ENCODE measurements at regions not wholly inside any gene's neighbourhood (a gene's known extent, or its start where the extent isn't known, plus 50 kb on each side); places are given as distances from the start of the nearest gene placed in this dataset.

DNA sequence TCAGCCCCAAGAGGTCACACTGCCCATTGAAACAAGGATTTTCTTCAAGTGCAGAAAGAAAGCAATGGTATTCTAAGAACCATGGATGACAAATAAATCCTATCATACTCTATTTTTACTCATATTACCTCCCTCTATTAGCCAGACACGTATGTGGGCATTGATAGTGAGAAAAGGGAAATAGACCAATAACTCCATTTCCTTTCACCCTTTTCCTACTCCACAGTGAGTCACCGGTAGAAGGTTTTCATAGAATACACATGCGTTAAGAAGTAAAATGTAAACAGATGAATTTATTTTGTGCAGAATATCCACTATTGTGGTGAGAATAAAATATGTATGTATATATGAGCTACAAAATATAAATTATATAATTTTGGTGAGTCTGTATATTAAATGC lies 568.9 kb upstream of the ADGRL4 start:
- H3K4me1 ChIP-seq (ENCODE audit: insufficient read depth, low read length) = no peaks in the 10 kb centered on the region
- no peaks in the 10 kb centered on the region for H3K9me3 ChIP-seq (ENCODE audit: low read length)
- H3K36me3 ChIP-seq (ENCODE audit: insufficient read depth, low read length) = no peaks in the 10 kb centered on the region
- no peak overlapping the region for H3K4me3 ChIP-seq (ENCODE audit: low read depth in 1 of 2, low read length in 2 of 2)
- no peak overlapping the region for H3K27ac ChIP-seq (ENCODE audit: low read depth, low read length)
- no peak overlapping the region for H3K9ac ChIP-seq (ENCODE audit: low read length)
- no peaks in the 10 kb centered on the region for H3K27me3 ChIP-seq (ENCODE audit: control insufficient read depth in 1 of 2, insufficient read depth in 2 of 2, low read length in 2 of 2)

DNA sequence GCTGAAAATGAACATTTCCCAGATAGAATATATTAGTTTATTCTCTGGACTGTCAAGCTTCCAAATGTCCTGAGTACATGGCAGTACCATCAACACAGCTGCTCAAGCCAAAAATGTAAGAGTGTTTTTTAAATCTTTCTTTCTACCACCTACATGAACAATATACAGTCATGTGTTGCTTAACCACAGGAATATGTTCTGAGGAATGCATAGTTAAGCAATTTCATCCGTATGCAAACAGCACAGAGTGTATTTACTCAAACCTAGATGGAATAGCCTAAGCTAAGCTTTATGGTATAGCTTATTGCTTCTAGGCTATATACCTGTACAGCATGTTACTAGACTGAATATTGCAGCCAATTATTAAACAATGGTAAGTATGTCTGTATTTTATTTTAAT lies 561.9 kb upstream of the ADGRL4 start:
- H3K36me3 ChIP-seq (ENCODE audit: insufficient read depth, low read length) = no peaks in the 10 kb centered on the region
- no peak overlapping the region for H3K9ac ChIP-seq (ENCODE audit: low read length)
- no peak overlapping the region for H3K4me3 ChIP-seq (ENCODE audit: low read depth in 1 of 2, low read length in 2 of 2)
- no peaks in the 10 kb centered on the region for H3K4me1 ChIP-seq (ENCODE audit: insufficient read depth, low read length)
- H3K27me3 ChIP-seq (ENCODE audit: control insufficient read depth in 1 of 2, insufficient read depth in 2 of 2, low read length in 2 of 2) = no peaks in the 10 kb centered on the region
- H3K27ac ChIP-seq (ENCODE audit: low read depth, low read length) = no peak overlapping the region
- H3K9me3 ChIP-seq (ENCODE audit: low read length) = no peaks in the 10 kb centered on the region

DNA sequence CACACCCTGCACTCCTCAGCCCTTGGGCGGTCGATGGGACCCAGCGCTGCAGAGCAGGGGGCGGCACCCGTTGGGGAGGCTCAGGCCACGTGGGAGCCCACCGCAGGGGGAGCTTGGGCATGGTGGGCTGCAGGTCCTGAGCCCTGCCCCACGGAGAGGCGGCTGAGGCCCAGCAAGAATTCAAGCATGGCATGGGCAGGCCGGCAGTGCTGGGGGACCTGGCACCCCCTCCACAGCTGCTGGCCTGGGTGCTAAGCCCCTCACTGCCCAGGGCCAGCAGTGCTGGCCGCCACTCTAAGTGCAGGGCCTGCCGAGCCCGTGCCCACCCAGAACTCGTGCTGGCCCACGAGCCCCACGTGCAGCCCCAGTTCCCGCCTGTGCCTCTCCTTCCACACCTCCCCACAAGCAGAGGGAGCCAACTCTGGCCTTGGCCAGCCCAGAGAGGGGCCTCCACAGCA lies 555.0 kb upstream of the ADGRL4 start:
- H3K27ac ChIP-seq (ENCODE audit: low read depth, low read length) = no peak overlapping the region
- no peak overlapping the region for H3K4me3 ChIP-seq (ENCODE audit: low read depth in 1 of 2, low read length in 2 of 2)
- H3K27me3 ChIP-seq (ENCODE audit: control insufficient read depth in 1 of 2, insufficient read depth in 2 of 2, low read length in 2 of 2) = no peaks in the 10 kb centered on the region
- H3K9me3 ChIP-seq (ENCODE audit: low read length) = no peaks in the 10 kb centered on the region
- no peaks in the 10 kb centered on the region for H3K36me3 ChIP-seq (ENCODE audit: insufficient read depth, low read length)
- H3K4me1 ChIP-seq (ENCODE audit: insufficient read depth, low read length) = no peaks in the 10 kb centered on the region
- no peak overlapping the region for H3K9ac ChIP-seq (ENCODE audit: low read length)

DNA sequence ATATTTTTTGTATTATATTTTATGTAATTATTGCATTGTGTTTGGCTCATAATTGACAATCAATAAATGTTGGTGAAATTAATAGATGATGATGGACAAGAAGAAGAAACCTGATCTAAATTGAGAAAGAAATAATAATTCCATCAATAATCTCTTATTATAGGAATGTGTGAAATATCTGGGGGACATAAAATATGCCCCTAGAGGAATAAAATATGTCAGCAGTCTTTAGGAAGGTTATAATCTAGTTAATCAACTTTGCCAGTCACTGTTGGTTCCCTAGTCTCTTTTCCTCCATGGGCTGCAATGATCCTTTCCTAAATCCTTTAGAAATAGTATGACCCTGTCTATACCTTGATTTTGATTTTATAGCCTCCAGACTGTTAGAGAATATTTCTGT lies 549.7 kb upstream of the ADGRL4 start:
- Histone ChIP-seq H3K27ac (ENCODE audit: low read depth, low read length) (no peak overlapping the region), H3K4me3 (ENCODE audit: low read depth in 1 of 2, low read length in 2 of 2) (no peak overlapping the region), H3K9me3 (ENCODE audit: low read length) (no peaks in the 10 kb centered on the region), H3K4me1 (ENCODE audit: insufficient read depth, low read length) (no peaks in the 10 kb centered on the region), H3K9ac (ENCODE audit: low read length) (no peak overlapping the region), H3K36me3 (ENCODE audit: insufficient read depth, low read length) (no peaks in the 10 kb centered on the region), H3K27me3 (ENCODE audit: control insufficient read depth in 1 of 2, insufficient read depth in 2 of 2, low read length in 2 of 2) (no peaks in the 10 kb centered on the region)

DNA sequence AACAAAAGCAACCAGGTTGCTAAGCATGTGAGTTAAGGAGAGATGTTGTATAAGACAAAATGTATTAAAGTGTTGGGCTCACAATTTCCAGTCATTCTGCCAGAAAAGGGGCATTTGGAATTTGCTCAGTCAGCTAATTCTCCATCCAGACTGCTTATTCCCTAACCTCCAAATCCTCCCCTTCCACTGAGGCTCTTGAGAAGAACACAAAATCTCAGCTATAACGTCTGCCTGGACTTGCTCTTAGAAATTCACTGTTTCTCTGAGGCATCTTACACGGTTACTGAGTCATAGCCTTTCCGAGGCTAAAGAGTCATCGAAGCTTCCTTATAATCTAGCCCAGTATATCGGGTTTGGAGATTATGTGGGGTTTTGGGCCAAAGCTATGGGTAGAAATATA lies 548.2 kb upstream of the ADGRL4 start:
- H3K9me3 ChIP-seq (ENCODE audit: low read length) = no peaks in the 10 kb centered on the region
- H3K36me3 ChIP-seq (ENCODE audit: insufficient read depth, low read length) = no peaks in the 10 kb centered on the region
- no peaks in the 10 kb centered on the region for H3K27me3 ChIP-seq (ENCODE audit: control insufficient read depth in 1 of 2, insufficient read depth in 2 of 2, low read length in 2 of 2)
- H3K27ac ChIP-seq (ENCODE audit: low read depth, low read length) = no peak overlapping the region
- H3K4me1 ChIP-seq (ENCODE audit: insufficient read depth, low read length) = no peaks in the 10 kb centered on the region
- no peak overlapping the region for H3K9ac ChIP-seq (ENCODE audit: low read length)
- H3K4me3 ChIP-seq (ENCODE audit: low read depth in 1 of 2, low read length in 2 of 2) = no peak overlapping the region

DNA sequence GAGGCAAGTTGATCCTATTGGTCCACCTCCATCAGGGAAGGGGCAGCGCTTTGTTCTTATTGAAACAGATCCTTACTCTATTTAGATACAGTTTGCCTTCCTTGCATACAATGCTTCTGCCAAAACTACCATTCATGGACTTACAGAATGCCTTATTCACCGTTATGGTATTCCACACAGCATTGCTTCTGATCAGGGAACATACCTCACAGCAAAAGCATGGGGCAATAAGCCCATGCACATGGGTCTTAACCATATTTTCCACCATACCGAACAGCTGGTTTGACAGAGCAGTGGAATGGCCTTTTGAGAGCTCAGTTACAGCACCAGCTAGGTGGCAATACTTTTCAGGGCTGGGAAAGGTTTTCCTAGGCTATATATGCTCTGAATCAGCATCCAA lies 544.8 kb upstream of the ADGRL4 start:
- H3K4me1 ChIP-seq (ENCODE audit: insufficient read depth, low read length) = no peaks in the 10 kb centered on the region
- no peaks in the 10 kb centered on the region for H3K9me3 ChIP-seq (ENCODE audit: low read length)
- H3K4me3 ChIP-seq (ENCODE audit: low read depth in 1 of 2, low read length in 2 of 2) = no peak overlapping the region
- H3K9ac ChIP-seq (ENCODE audit: low read length) = no peak overlapping the region
- no peaks in the 10 kb centered on the region for H3K27me3 ChIP-seq (ENCODE audit: control insufficient read depth in 1 of 2, insufficient read depth in 2 of 2, low read length in 2 of 2)
- H3K27ac ChIP-seq (ENCODE audit: low read depth, low read length) = no peak overlapping the region
- H3K36me3 ChIP-seq (ENCODE audit: insufficient read depth, low read length) = no peaks in the 10 kb centered on the region

DNA sequence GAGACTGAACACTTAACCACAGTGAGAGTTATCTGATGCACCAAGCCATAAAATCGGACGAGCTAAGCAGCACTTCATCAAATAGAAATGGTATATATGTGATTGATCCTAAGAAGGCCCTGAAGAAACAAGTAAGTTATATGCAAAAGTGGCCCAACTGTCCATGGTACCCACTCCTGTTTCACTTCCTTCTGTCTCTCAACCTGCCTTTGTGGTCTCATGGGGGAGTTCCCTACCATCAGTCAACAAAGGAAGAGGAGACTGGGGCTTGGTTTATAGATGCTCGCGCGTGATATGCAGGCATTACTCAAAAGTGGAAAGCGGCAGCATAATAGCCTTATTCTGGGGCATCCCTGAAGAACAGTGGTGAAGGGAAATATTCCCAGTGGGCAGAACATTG lies 543.9 kb upstream of the ADGRL4 start:
- Histone ChIP-seq H3K9ac (ENCODE audit: low read length) (no peak overlapping the region), H3K4me3 (ENCODE audit: low read depth in 1 of 2, low read length in 2 of 2) (no peak overlapping the region), H3K9me3 (ENCODE audit: low read length) (no peaks in the 10 kb centered on the region), H3K4me1 (ENCODE audit: insufficient read depth, low read length) (no peaks in the 10 kb centered on the region), H3K36me3 (ENCODE audit: insufficient read depth, low read length) (no peaks in the 10 kb centered on the region), H3K27ac (ENCODE audit: low read depth, low read length) (no peak overlapping the region), H3K27me3 (ENCODE audit: control insufficient read depth in 1 of 2, insufficient read depth in 2 of 2, low read length in 2 of 2) (no peaks in the 10 kb centered on the region)

DNA sequence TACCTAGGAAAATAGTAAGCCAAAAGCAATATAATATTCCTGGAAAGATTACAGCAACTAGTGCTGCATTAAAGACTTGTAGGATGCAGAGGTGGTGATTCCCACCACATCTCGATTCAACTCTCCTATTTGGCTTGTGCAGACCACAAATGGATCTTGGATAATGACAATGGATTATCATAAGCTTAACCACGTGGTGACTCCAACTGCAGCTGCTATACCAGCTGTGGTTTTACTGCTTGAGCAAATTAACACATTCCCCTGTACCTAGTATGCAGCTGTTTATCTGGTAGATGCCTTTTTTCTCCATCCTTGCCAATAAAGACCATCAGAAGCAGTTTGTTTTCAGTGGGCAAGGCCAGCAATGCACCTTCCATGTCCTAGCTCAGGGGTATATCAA lies 542.7 kb upstream of the ADGRL4 start:
- H3K9ac ChIP-seq (ENCODE audit: low read length) = no peak overlapping the region
- no peak overlapping the region for H3K4me3 ChIP-seq (ENCODE audit: low read depth in 1 of 2, low read length in 2 of 2)
- H3K27me3 ChIP-seq (ENCODE audit: control insufficient read depth in 1 of 2, insufficient read depth in 2 of 2, low read length in 2 of 2) = no peaks in the 10 kb centered on the region
- no peaks in the 10 kb centered on the region for H3K9me3 ChIP-seq (ENCODE audit: low read length)
- H3K36me3 ChIP-seq (ENCODE audit: insufficient read depth, low read length) = no peaks in the 10 kb centered on the region
- no peaks in the 10 kb centered on the region for H3K4me1 ChIP-seq (ENCODE audit: insufficient read depth, low read length)
- H3K27ac ChIP-seq (ENCODE audit: low read depth, low read length) = no peak overlapping the region

DNA sequence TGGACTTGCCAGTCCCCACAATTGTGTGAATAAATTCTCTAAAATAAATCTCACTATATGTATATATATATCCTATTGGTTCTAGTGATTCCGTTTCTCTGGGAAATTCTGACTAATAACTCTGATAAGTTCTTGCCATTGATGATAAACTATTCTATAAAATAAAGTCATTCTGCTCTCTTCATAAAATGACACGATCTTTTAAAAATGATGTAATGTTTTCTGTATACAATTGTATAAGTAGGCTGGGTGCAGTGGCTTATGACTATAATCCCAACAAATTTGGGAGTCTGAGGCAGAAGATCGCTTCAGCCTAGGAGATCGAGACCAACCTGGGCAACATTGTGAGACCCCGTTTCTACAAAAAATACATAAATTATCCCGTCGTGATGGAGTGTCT lies 541.0 kb upstream of the ADGRL4 start:
- no peaks in the 10 kb centered on the region for H3K9me3 ChIP-seq (ENCODE audit: low read length)
- H3K4me1 ChIP-seq (ENCODE audit: insufficient read depth, low read length) = no peaks in the 10 kb centered on the region
- H3K9ac ChIP-seq (ENCODE audit: low read length) = no peak overlapping the region
- H3K36me3 ChIP-seq (ENCODE audit: insufficient read depth, low read length) = no peaks in the 10 kb centered on the region
- no peak overlapping the region for H3K4me3 ChIP-seq (ENCODE audit: low read depth in 1 of 2, low read length in 2 of 2)
- no peak overlapping the region for H3K27ac ChIP-seq (ENCODE audit: low read depth, low read length)
- H3K27me3 ChIP-seq (ENCODE audit: control insufficient read depth in 1 of 2, insufficient read depth in 2 of 2, low read length in 2 of 2) = no peaks in the 10 kb centered on the region

DNA sequence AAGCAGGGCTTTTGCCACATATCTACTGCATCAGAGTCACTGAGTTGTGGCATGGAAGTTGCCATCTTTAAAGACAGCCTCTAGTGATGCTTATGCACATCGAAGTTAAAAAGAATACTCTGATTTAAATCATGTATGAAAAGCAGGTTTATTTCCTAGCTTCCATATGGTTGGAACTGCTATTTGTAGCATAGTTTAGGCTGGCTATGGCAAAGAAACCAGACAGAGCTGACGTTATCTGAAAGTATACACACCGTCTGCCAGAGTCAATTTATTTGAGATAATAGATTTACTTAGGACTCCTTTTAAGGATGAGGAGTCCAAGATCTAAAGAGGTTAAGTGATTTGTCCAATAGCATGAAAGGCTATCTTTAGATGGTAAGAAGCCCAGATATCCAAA lies 536.9 kb upstream of the ADGRL4 start:
- no peaks in the 10 kb centered on the region for H3K9me3 ChIP-seq (ENCODE audit: low read length)
- H3K4me3 ChIP-seq (ENCODE audit: low read depth in 1 of 2, low read length in 2 of 2) = no peak overlapping the region
- no peak overlapping the region for H3K27ac ChIP-seq (ENCODE audit: low read depth, low read length)
- H3K9ac ChIP-seq (ENCODE audit: low read length) = no peak overlapping the region
- H3K4me1 ChIP-seq (ENCODE audit: insufficient read depth, low read length) = no peaks in the 10 kb centered on the region
- no peaks in the 10 kb centered on the region for H3K27me3 ChIP-seq (ENCODE audit: control insufficient read depth in 1 of 2, insufficient read depth in 2 of 2, low read length in 2 of 2)
- no peaks in the 10 kb centered on the region for H3K36me3 ChIP-seq (ENCODE audit: insufficient read depth, low read length)

DNA sequence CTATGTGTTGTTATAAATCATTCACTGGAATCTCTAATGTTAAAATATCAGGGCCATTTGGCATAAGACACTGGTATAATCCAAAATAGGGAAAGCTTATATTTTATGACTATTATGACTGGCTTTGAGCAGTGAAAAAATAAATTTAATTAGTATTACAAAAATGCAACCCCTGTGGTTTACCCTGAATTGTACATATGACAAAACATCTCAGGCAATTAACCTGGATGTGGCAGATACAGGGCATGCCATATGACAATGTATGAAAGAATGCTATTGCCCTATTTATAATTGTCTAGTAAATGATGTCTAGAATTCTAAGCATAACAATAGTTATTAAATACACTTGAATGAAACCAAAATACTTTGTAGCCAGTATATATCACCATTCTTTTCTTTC lies 532.5 kb upstream of the ADGRL4 start:
- H3K9ac ChIP-seq (ENCODE audit: low read length) = no peak overlapping the region
- H3K4me1 ChIP-seq (ENCODE audit: insufficient read depth, low read length) = no peaks in the 10 kb centered on the region
- H3K36me3 ChIP-seq (ENCODE audit: insufficient read depth, low read length) = no peaks in the 10 kb centered on the region
- no peak overlapping the region for H3K4me3 ChIP-seq (ENCODE audit: low read depth in 1 of 2, low read length in 2 of 2)
- no peaks in the 10 kb centered on the region for H3K9me3 ChIP-seq (ENCODE audit: low read length)
- H3K27me3 ChIP-seq (ENCODE audit: control insufficient read depth in 1 of 2, insufficient read depth in 2 of 2, low read length in 2 of 2) = no peaks in the 10 kb centered on the region
- no peak overlapping the region for H3K27ac ChIP-seq (ENCODE audit: low read depth, low read length)

DNA sequence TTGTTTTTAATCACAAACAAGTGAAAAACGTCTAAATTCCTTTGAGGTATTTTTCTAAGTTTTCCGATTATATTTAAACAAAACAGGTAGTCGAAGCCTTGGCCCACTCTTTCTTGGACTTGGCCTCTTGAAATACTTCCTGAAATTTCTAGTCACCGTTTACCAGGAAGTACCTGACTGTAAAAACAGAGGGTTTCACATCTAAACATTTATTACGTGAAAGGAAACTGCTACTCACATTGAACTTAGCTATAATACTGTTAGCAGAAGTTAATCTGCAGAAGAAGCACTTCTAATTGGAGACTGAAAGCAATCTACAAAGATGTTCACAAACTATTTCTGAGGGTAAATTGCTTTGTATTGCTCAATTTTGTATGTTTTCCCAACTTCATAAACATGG lies 526.0 kb upstream of the ADGRL4 start:
- no peak overlapping the region for H3K4me3 ChIP-seq (ENCODE audit: low read depth in 1 of 2, low read length in 2 of 2)
- no peak overlapping the region for H3K27ac ChIP-seq (ENCODE audit: low read depth, low read length)
- H3K9me3 ChIP-seq (ENCODE audit: low read length) = no peaks in the 10 kb centered on the region
- H3K4me1 ChIP-seq (ENCODE audit: insufficient read depth, low read length) = no peaks in the 10 kb centered on the region
- H3K9ac ChIP-seq (ENCODE audit: low read length) = no peak overlapping the region
- no peaks in the 10 kb centered on the region for H3K27me3 ChIP-seq (ENCODE audit: control insufficient read depth in 1 of 2, insufficient read depth in 2 of 2, low read length in 2 of 2)
- no peaks in the 10 kb centered on the region for H3K36me3 ChIP-seq (ENCODE audit: insufficient read depth, low read length)
